ENCODE measurements at regions not wholly inside any gene's neighbourhood (a gene's known extent, or its start where the extent isn't known, plus 50 kb on each side); places are given as distances from the start of the nearest gene placed in this dataset.
A peak's percentile ranks its signal among the peaks of the same experiment; 100 is the strongest.

DNA sequence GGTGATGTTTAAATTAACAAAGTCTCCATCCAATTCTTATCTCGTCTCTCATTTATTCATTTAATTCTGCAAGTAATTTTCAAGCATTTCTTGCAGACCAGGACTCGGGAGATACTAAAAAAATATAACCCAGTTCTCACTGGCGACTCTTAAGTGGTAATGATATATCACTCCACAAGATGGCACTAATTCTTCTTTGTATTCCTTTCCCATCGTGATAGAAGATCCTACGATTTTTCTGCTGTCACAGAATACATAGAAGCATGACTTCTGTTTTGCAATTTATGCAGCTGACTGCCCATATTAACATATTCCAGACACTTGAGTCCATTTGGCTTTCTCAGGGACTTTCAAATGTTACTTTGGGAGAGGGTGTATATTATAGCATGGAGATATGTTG lies 64.0 kb upstream of the FGF13 start:
- intact Hi-C loops (cut with DNase I; ENCODE audit: low total_unique reads), result no loop called here
- TF ChIP-seq POLR2AphosphoS5 (IDR thresholded peaks at IDR 0.05), result no peak
- peak in 2 of 3 donors; percentile 28 to 40 for TF ChIP-seq CTCF (IDR thresholded peaks at IDR 0.05)

GRCh38 chrX:138771047-138771446 lies 59.5 kb upstream of the FGF13 start:
- Histone ChIP-seq H3K27me3 (peaks cover 0 to 24% of the 10 kb centered on the region in 2 donors), H3K27ac (no peak overlapping the region), H3K9me3 (no peaks in the 10 kb centered on the region), H3K4me1 (no peaks in the 10 kb centered on the region), H3K36me3 (no peaks in the 10 kb centered on the region), H3K4me3 (no peak overlapping the region)
- intact Hi-C loops (cut with DNase I; ENCODE audit: low total_unique reads), result no loop called here
- TF ChIP-seq CTCF (IDR thresholded peaks at IDR 0.05) (no peak), POLR2A (IDR thresholded peaks at IDR 0.05) (no peak), POLR2AphosphoS5 (IDR thresholded peaks at IDR 0.05) (no peak)
- no peak for DNase-seq (ENCODE audit: low spot score in 2 of 2)

More for the DNA sequence above, 64.0 kb upstream of the FGF13 start:
- Histone ChIP-seq H3K4me1 (no peaks in the 10 kb centered on the region), H3K9me3 (no peaks in the 10 kb centered on the region), H3K4me3 (no peak overlapping the region), H3K27ac (no peak overlapping the region), H3K36me3 (no peaks in the 10 kb centered on the region), H3K27me3 (peaks cover 0 to 9% of the 10 kb centered on the region in 2 donors)
- no peak for DNase-seq (ENCODE audit: low spot score in 2 of 2)

DNA sequence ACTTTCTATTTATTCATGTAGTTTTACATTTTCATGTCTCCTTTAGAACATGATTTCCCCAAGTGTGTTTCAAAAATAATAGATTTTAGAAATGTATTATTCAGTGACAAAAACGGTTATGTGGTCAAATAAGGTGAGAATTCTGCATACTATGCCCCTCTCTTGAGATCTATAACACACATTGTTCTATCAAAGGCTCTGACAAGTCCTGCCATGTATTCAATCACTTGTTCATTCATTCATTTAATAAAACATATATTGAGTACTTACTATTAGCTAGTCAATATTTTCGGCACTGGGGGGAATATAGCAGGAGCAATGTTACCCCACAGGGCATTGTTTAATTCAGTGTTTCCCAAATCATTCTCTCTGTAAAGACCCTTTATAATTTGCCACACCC lies 58.4 kb upstream of the FGF13 start:
- Histone ChIP-seq H3K9me3 (no peaks in the 10 kb centered on the region), H3K27ac (no peak overlapping the region), H3K36me3 (no peaks in the 10 kb centered on the region), H3K4me1 (no peaks in the 10 kb centered on the region), H3K27me3 (peaks cover 0 to 24% of the 10 kb centered on the region in 2 donors), H3K4me3 (no peak overlapping the region)
- TF ChIP-seq POLR2AphosphoS5 (IDR thresholded peaks at IDR 0.05) (no peak), CTCF (IDR thresholded peaks at IDR 0.05) (no peak), POLR2A (IDR thresholded peaks at IDR 0.05) (no peak)
- no peak for DNase-seq (ENCODE audit: low spot score in 2 of 2)
- intact Hi-C loops (cut with DNase I; ENCODE audit: low total_unique reads), result no loop called here

- intact Hi-C loops (cut with DNase I; ENCODE audit: low total_unique reads), result no loop called here
- Histone ChIP-seq H3K36me3 (no peaks in the 10 kb centered on the region), H3K4me3 (no peak overlapping the region), H3K4me1 (no peaks in the 10 kb centered on the region), H3K27ac (no peak overlapping the region), H3K9me3 (no peaks in the 10 kb centered on the region), H3K27me3 (peaks cover 0 to 24% of the 10 kb centered on the region in 2 donors)
- no peak for TF ChIP-seq POLR2AphosphoS5 (IDR thresholded peaks at IDR 0.05)
- no peak for TF ChIP-seq POLR2A (IDR thresholded peaks at IDR 0.05)
- no peak for TF ChIP-seq CTCF (IDR thresholded peaks at IDR 0.05)
- no peak for DNase-seq (ENCODE audit: low spot score in 2 of 2)
Observed at GRCh38 chrX:138765051-138765450, 53.5 kb upstream of the FGF13 start.

GRCh38 chrX:138763761-138764160 lies 52.2 kb upstream of the FGF13 start:
- peak; percentile 37 to 53 for DNase-seq (ENCODE audit: low spot score in 2 of 2)
- Histone ChIP-seq H3K27ac (no peak overlapping the region), H3K9me3 (no peaks in the 10 kb centered on the region), H3K4me3 (no peak overlapping the region), H3K27me3 (peaks cover 0 to 17% of the 10 kb centered on the region in 2 donors), H3K4me1 (no peaks in the 10 kb centered on the region), H3K36me3 (no peaks in the 10 kb centered on the region)
- TF ChIP-seq POLR2AphosphoS5 (IDR thresholded peaks at IDR 0.05) (no peak), CTCF (IDR thresholded peaks at IDR 0.05) (no peak), POLR2A (IDR thresholded peaks at IDR 0.05) (no peak)
- intact Hi-C loops (cut with DNase I; ENCODE audit: low total_unique reads), result no loop called here

Measured in breast epithelium (tissue), 4 donors.